H1 (cell line): ENCODE measurements at regions not wholly inside any gene's neighbourhood (a gene's known extent, or its start where the extent isn't known, plus 50 kb on each side); places are given as distances from the start of the nearest gene placed in this dataset.

Source experiments
- EZH2 ChIP-seq: fragments of 200-600 bp; sonication (generic); IDR thresholded peaks from 2 replicates; pipeline ENCODE4 v1.7.1; 2012; ENCODE audit warnings: low read depth, mild to moderate bottlenecking, moderate library complexity, low read length, inconsistent platforms; ENCODE audit not compliant: severe bottlenecking
- KDM5A ChIP-seq: fragments of 200-600 bp; IDR thresholded peaks from 2 replicates; pipeline ENCODE4 v1.7.1; 2012; ENCODE audit warnings: mild to moderate bottlenecking, low read length, inconsistent platforms, mixed read lengths
- TAF1 ChIP-seq: IDR thresholded peaks from 2 replicates; pipeline ENCODE4 v1.6.1; 2011; ENCODE audit warnings: mild to moderate bottlenecking, low read depth, low read length

GRCh38 chr18:43789234-43790000, 512.1 kb upstream of the SYT4 start:
- TF ChIP-seq EZH2 = no peak
- no peak for TF ChIP-seq TAF1
- TF ChIP-seq KDM5A = no peak
